ENCODE measurements at regions not wholly inside any gene's neighbourhood (a gene's known extent, or its start where the extent isn't known, plus 50 kb on each side); places are given as distances from the start of the nearest gene placed in this dataset.
A peak's percentile ranks its signal among the peaks of the same experiment; 100 is the strongest.
"Not testable (repeated sequence)": the region's sequence is repeated elsewhere in the genome, so short reads cannot be mapped to it uniquely, and the experiment has no call there.

- no peak overlapping the region for H3K9ac ChIP-seq (ENCODE audit: low read length)
- WGBS: 74% methylated on average over 6 of the region's 6 CpGs
- H3K4me2 ChIP-seq (ENCODE audit: low read length, poor library complexity, severe bottlenecking): no peak overlapping the region
Observed at GRCh38 chr10:65083222-65083621, 1562.0 kb downstream of the REEP3 start.

GRCh38 chr10:65090991-65091390 lies 1569.8 kb downstream of the REEP3 start:
- Histone ChIP-seq H2BK5ac (ENCODE audit: low read depth, low read length, poor library complexity, severe bottlenecking) (no peak overlapping the region), H2BK15ac (ENCODE audit: low read depth, poor library complexity, severe bottlenecking) (no peak overlapping the region), H3K18ac (ENCODE audit: low read depth in 1 of 2, low read length in 2 of 2) (no peak overlapping the region), H2BK120ac (ENCODE audit: low read depth, low read length) (no peak overlapping the region), H4K8ac (ENCODE audit: low read length) (no peak overlapping the region), H3K36me3 (ENCODE audit: control insufficient read depth in 1 of 2, insufficient read depth in 2 of 2, low read depth in 1 of 2, low read length in 2 of 2) (no peaks in the 10 kb centered on the region), H3K4me1 (ENCODE audit: control insufficient read depth, insufficient read depth, low read depth, low read length) (no peaks in the 10 kb centered on the region), H3K9me3 (ENCODE audit: control insufficient read depth, low read length) (peaks cover 28% of the 10 kb centered on the region), H2AK5ac (ENCODE audit: low read length, severe bottlenecking) (no peak overlapping the region), H3K4ac (ENCODE audit: low read depth in 1 of 2, low read length in 2 of 2) (no peak overlapping the region), H4K91ac (ENCODE audit: low read length) (no peak overlapping the region), H3K23ac (ENCODE audit: low read length in 2 of 2) (no peak overlapping the region), H3K4me3 (ENCODE audit: insufficient read depth in 1 of 2, low read depth in 1 of 2, low read length in 2 of 2) (no peak overlapping the region), H3K79me1 (replicated peaks; ENCODE audit: low read length, poor library complexity, severe bottlenecking) (no peaks in the 10 kb centered on the region), H3K4me2 (ENCODE audit: low read length, poor library complexity, severe bottlenecking) (no peak overlapping the region), H2AFZ (ENCODE audit: low read depth, low read length) (no peak overlapping the region), H3K9ac (ENCODE audit: low read length) (no peak overlapping the region), H3K14ac (ENCODE audit: low read length in 2 of 2) (no peak overlapping the region), H3K27me3 (ENCODE audit: control insufficient read depth in 1 of 2, insufficient read depth in 1 of 2, low read length in 2 of 2) (no peaks in the 10 kb centered on the region), H3K27ac (ENCODE audit: low read length, poor library complexity, severe bottlenecking) (no peak overlapping the region), H2BK12ac (ENCODE audit: low read length in 2 of 2) (no peak overlapping the region)
- no peak for DNase-seq

More at GRCh38 chr10:65083222-65083621, 1562.0 kb downstream of the REEP3 start:
- Histone ChIP-seq H3K36me3 (ENCODE audit: control insufficient read depth in 1 of 2, insufficient read depth in 2 of 2, low read depth in 1 of 2, low read length in 2 of 2) (no peaks in the 10 kb centered on the region), H3K4me1 (ENCODE audit: control insufficient read depth, insufficient read depth, low read depth, low read length) (no peaks in the 10 kb centered on the region), H2BK5ac (ENCODE audit: low read depth, low read length, poor library complexity, severe bottlenecking) (no peak overlapping the region), H3K14ac (ENCODE audit: low read length in 2 of 2) (peak overlapping the region in 1 of 2 experiments; percentile 61), H4K8ac (ENCODE audit: low read length) (no peak overlapping the region), H3K18ac (ENCODE audit: low read depth in 1 of 2, low read length in 2 of 2) (no peak overlapping the region), H3K23ac (ENCODE audit: low read length in 2 of 2) (no peak overlapping the region), H2BK12ac (ENCODE audit: low read length in 2 of 2) (no peak overlapping the region), H2BK15ac (ENCODE audit: low read depth, poor library complexity, severe bottlenecking) (no peak overlapping the region), H3K27ac (ENCODE audit: low read length, poor library complexity, severe bottlenecking) (no peak overlapping the region), H3K27me3 (ENCODE audit: control insufficient read depth in 1 of 2, insufficient read depth in 1 of 2, low read length in 2 of 2) (no peaks in the 10 kb centered on the region), H3K4me3 (ENCODE audit: insufficient read depth in 1 of 2, low read depth in 1 of 2, low read length in 2 of 2) (no peak overlapping the region), H4K91ac (ENCODE audit: low read length) (no peak overlapping the region), H2AK5ac (ENCODE audit: low read length, severe bottlenecking) (no peak overlapping the region), H3K9me3 (ENCODE audit: control insufficient read depth, low read length) (peaks cover 19% of the 10 kb centered on the region), H2AFZ (ENCODE audit: low read depth, low read length) (no peak overlapping the region), H3K79me1 (replicated peaks; ENCODE audit: low read length, poor library complexity, severe bottlenecking) (no peaks in the 10 kb centered on the region), H3K4ac (ENCODE audit: low read depth in 1 of 2, low read length in 2 of 2) (no peak overlapping the region), H2BK120ac (ENCODE audit: low read depth, low read length) (no peak overlapping the region)
- no peak for DNase-seq

GRCh38 chr10:65100146-65100545 lies 1578.9 kb downstream of the REEP3 start:
- no peak overlapping the region for H2BK12ac ChIP-seq (ENCODE audit: low read length in 2 of 2)
- no peak overlapping the region for H3K14ac ChIP-seq (ENCODE audit: low read length in 2 of 2)
- no peak overlapping the region for H2BK15ac ChIP-seq (ENCODE audit: low read depth, poor library complexity, severe bottlenecking)
- H3K9me3 ChIP-seq (ENCODE audit: control insufficient read depth, low read length): peaks cover 20% of the 10 kb centered on the region
- no peak overlapping the region for H3K23ac ChIP-seq (ENCODE audit: low read length in 2 of 2)
- no peak overlapping the region for H3K27ac ChIP-seq (ENCODE audit: low read length, poor library complexity, severe bottlenecking)
- DNase-seq: no peak
- no CpG with 5 or more reads among the region's 1 CpG for WGBS
- H3K27me3 ChIP-seq (ENCODE audit: control insufficient read depth in 1 of 2, insufficient read depth in 1 of 2, low read length in 2 of 2): no peaks in the 10 kb centered on the region
- no peaks in the 10 kb centered on the region for H3K79me1 ChIP-seq (replicated peaks; ENCODE audit: low read length, poor library complexity, severe bottlenecking)
- H3K4me3 ChIP-seq (ENCODE audit: insufficient read depth in 1 of 2, low read depth in 1 of 2, low read length in 2 of 2): no peak overlapping the region
- no peak overlapping the region for H4K91ac ChIP-seq (ENCODE audit: low read length)
- H3K4me1 ChIP-seq (ENCODE audit: control insufficient read depth, insufficient read depth, low read depth, low read length): no peaks in the 10 kb centered on the region
- no peak overlapping the region for H3K18ac ChIP-seq (ENCODE audit: low read depth in 1 of 2, low read length in 2 of 2)
- no peak overlapping the region for H3K4ac ChIP-seq (ENCODE audit: low read depth in 1 of 2, low read length in 2 of 2)
- no peak overlapping the region for H2AK5ac ChIP-seq (ENCODE audit: low read length, severe bottlenecking)
- no peak overlapping the region for H2BK120ac ChIP-seq (ENCODE audit: low read depth, low read length)
- H2BK5ac ChIP-seq (ENCODE audit: low read depth, low read length, poor library complexity, severe bottlenecking): no peak overlapping the region
- no peak overlapping the region for H2AFZ ChIP-seq (ENCODE audit: low read depth, low read length)
- no peak overlapping the region for H3K9ac ChIP-seq (ENCODE audit: low read length)
- H3K4me2 ChIP-seq (ENCODE audit: low read length, poor library complexity, severe bottlenecking): no peak overlapping the region
- no peak overlapping the region for H4K8ac ChIP-seq (ENCODE audit: low read length)
- H3K36me3 ChIP-seq (ENCODE audit: control insufficient read depth in 1 of 2, insufficient read depth in 2 of 2, low read depth in 1 of 2, low read length in 2 of 2): no peaks in the 10 kb centered on the region

- not testable (repeated sequence) for H2AFZ ChIP-seq (ENCODE audit: low read depth, low read length); H3K27me3 ChIP-seq (ENCODE audit: control insufficient read depth in 1 of 2, insufficient read depth in 1 of 2, low read length in 2 of 2); H3K36me3 ChIP-seq (ENCODE audit: control insufficient read depth in 1 of 2, insufficient read depth in 2 of 2, low read depth in 1 of 2, low read length in 2 of 2); DNase-seq; H3K79me1 ChIP-seq (replicated peaks; ENCODE audit: low read length, poor library complexity, severe bottlenecking); H3K27ac ChIP-seq (ENCODE audit: low read length, poor library complexity, severe bottlenecking); H2BK15ac ChIP-seq (ENCODE audit: low read depth, poor library complexity, severe bottlenecking); H2BK12ac ChIP-seq (ENCODE audit: low read length in 2 of 2); H3K23ac ChIP-seq (ENCODE audit: low read length in 2 of 2); H3K4me1 ChIP-seq (ENCODE audit: control insufficient read depth, insufficient read depth, low read depth, low read length); H3K14ac ChIP-seq (ENCODE audit: low read length in 2 of 2); H4K8ac ChIP-seq (ENCODE audit: low read length); H3K4me2 ChIP-seq (ENCODE audit: low read length, poor library complexity, severe bottlenecking); H4K91ac ChIP-seq (ENCODE audit: low read length); H2BK5ac ChIP-seq (ENCODE audit: low read depth, low read length, poor library complexity, severe bottlenecking); H3K18ac ChIP-seq (ENCODE audit: low read depth in 1 of 2, low read length in 2 of 2); H2AK5ac ChIP-seq (ENCODE audit: low read length, severe bottlenecking); H3K9ac ChIP-seq (ENCODE audit: low read length); H3K4me3 ChIP-seq (ENCODE audit: insufficient read depth in 1 of 2, low read depth in 1 of 2, low read length in 2 of 2); H3K4ac ChIP-seq (ENCODE audit: low read depth in 1 of 2, low read length in 2 of 2); H2BK120ac ChIP-seq (ENCODE audit: low read depth, low read length)
- peaks cover 19% of the 10 kb centered on the region for H3K9me3 ChIP-seq (ENCODE audit: control insufficient read depth, low read length)
- 85% methylated on average over 4 of the region's 4 CpGs for WGBS
Observed at GRCh38 chr10:65100881-65101280, 1579.7 kb downstream of the REEP3 start.

Measured in mesenchymal stem cell (in vitro differentiated cells and primary cell).